GM12872 (cell line): ENCODE measurements at regions not wholly inside any gene's neighbourhood (a gene's known extent, or its start where the extent isn't known, plus 50 kb on each side); places are given as distances from the start of the nearest gene placed in this dataset.

Experiments
- TF ChIP-seq, protein P1 (sequence below): IDR thresholded peaks from 3 replicates; pipeline ENCODE4 v1.5.1; 2011; ENCODE audit warnings: low read depth, mild to moderate bottlenecking, low read length, moderate library complexity; ENCODE audit not compliant: insufficient read depth

- TF ChIP-seq, protein P1, sequence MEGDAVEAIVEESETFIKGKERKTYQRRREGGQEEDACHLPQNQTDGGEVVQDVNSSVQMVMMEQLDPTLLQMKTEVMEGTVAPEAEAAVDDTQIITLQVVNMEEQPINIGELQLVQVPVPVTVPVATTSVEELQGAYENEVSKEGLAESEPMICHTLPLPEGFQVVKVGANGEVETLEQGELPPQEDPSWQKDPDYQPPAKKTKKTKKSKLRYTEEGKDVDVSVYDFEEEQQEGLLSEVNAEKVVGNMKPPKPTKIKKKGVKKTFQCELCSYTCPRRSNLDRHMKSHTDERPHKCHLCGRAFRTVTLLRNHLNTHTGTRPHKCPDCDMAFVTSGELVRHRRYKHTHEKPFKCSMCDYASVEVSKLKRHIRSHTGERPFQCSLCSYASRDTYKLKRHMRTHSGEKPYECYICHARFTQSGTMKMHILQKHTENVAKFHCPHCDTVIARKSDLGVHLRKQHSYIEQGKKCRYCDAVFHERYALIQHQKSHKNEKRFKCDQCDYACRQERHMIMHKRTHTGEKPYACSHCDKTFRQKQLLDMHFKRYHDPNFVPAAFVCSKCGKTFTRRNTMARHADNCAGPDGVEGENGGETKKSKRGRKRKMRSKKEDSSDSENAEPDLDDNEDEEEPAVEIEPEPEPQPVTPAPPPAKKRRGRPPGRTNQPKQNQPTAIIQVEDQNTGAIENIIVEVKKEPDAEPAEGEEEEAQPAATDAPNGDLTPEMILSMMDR, result no peak
Measured at GRCh38 chr9:30661925-30662324, 1722.5 kb upstream of the ACO1 start.

GRCh38 chr9:30670805-30671562 lies 1713.5 kb upstream of the ACO1 start:
- TF ChIP-seq, protein P1, result no peak

DNA sequence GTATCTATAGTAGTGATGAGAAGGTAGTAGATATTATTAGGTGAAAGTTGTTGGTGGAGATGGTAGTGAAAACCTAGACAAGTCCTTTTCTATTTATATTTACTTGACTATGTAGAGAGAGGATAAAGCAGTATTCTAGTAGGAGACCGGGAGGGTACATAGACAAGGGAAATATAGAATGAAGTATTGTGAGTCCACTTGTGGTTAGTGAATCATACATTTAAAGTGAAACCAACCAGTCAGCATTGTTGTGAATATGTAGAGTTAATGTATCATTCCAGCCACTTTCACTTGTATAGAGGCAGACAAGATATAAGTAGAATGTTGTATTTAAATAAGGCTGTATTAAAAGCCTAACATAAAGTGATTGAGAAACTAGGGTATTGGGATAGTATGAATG lies 1711.3 kb upstream of the ACO1 start:
- TF ChIP-seq, protein P1, result no peak

GRCh38 chr9:30676651-30677050 lies 1707.8 kb upstream of the ACO1 start:
- TF ChIP-seq, protein P1, result no peak

GRCh38 chr9:30677221-30677620 lies 1707.2 kb upstream of the ACO1 start:
- TF ChIP-seq, protein P1, result no peak

- TF ChIP-seq, protein P1, result no peak
Measured at GRCh38 chr9:30688801-30689200, 1695.6 kb upstream of the ACO1 start.

GRCh38 chr9:30697958-30698357 lies 1686.5 kb upstream of the ACO1 start:
- TF ChIP-seq, protein P1, result no peak
